GM19240 (cell line): ENCODE measurements at regions not wholly inside any gene's neighbourhood (a gene's known extent, or its start where the extent isn't known, plus 50 kb on each side); places are given as distances from the start of the nearest gene placed in this dataset.

Source experiments
- DNase-seq: peaks from one replicate; pipeline ENCODE4 v3.0.0; 2011; ENCODE audit warnings: low spot score; ENCODE audit not compliant: insufficient read length

DNA sequence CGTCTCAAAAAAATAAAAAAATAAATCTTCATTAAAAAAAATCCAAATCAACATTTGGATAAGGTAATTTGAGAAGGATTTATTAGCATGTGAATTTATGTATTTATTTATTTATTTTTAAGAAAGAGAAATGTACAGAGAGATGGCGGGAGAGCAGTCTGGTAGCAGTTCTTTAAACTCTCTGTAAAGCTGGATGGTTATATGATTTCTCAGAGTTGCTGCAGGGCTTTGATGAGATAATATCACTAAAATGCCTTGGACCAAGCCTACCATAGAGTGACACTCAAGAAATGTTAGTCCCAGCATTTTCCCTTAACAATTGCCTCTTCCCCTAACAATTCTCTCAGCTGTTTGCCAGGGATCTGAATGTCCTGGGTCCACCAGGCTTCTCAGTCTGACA is 103.4 kb upstream of the LNX1 start:
- DNase-seq, result no peak

DNA sequence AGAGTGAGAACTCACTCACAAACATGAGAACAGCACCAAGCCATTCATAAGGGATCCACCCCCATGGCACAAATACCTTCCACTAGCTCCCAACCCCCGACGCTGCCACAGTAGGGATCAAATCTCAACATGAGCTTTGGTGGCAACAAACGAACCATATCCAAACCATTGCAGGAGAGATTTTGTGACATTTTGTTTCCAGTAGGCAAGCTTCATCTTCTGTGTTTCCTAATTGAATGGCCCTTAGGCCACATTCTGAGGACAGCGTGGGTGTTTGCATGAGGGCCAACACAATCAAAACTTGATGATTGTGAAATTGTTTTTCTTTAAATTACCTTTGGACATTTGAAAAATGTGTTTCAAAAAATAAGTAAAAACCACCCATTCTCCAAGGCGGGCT is 102.6 kb upstream of the LNX1 start:
- no peak for DNase-seq

GRCh38 chr4:53693408-53693807 is 102.1 kb upstream of the LNX1 start:
- DNase-seq, result no peak

DNA sequence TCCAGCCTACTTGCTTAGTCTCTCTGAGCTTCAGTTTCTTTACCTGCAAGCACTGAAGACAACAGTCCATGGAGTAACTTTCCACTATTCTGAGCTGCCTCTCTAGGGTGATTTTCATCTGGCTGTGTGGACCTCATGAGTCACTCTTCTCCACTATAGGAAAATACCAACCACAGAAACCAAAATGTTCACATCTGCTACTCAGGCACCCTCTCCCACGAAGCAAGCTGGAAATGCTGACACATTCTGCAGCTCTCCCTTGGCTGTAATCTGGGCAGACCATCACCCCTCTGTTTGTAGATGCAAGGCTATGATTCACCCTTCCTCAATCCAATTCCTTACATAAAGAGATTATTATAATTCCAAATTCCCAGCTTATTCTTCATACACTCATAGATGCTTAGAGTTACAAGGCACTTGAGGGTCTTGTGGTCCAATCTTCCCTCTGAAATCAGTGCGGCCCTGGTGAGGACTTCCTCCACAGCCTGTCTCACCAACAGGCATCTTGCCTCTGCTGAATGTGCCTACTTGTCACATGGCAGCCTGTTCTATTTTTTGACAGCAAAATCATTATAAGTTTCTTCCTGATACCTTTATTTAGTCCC is 97.0 kb upstream of the LNX1 start:
- DNase-seq, result no peak

GRCh38 chr4:53686521-53686920 is 95.2 kb upstream of the LNX1 start:
- DNase-seq, result no peak

DNA sequence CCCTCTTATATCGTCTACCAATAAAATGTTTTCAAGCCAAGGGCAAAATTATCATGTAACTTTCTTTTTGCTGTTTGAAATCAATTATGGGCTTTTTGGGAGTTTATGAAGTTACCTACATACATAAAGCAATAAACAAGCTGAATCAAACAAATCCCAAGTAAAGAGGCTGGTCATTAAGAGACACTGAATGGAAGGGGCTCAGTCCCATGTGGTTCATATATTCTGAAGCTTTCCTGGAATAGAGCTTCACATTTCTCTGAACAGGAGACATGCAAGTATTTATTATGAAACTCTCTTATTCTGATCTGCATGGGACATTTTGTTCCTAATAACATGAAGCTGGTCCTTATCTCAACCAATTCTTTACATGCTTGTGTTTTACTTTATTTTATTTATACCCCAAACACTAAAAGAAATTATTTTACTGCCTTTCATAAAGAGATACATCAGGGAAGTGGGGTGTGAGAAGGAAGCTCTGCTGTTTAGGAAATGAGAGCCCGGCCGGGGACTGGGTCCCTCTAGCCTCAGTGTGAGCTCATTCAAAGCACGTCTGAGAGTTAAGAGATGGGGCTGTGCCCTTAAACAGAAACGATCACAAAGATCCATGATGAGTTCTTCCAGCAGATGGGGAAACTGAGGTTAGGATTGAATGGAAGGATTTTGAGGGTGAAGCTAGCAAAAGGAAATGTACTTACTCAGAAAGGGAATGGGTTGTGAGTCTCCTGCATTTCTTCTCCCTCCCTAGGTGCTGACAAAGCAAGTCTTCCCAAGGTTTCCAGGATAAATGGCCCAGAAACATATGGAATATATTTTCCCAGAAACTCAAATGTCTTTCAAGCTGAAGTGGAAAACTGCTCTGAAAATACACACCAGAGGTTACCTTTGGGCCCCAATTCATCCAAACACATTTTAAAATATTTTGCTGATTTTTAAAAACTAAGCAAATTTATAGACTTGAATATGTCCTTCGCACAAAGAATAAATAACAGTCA is 93.1 kb upstream of the LNX1 start:
- DNase-seq, result no peak

DNA sequence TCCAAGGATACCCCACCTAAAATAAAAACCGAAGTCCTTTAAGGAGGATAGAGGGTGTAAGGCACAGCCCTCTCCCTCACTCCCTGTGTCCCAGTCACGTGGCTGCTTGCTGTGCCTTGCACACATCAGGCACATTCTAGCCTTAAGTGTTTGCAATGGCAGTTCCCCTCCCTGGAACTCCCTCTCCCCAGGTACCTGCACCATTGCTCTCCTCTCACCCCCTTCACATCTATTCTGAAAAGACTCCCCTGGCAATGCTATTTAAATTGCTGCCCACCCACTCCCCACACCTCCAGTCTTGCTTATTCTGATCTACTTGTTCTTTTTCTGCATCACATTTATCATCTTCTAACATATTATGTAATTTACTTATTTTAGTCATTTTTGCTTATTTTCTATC is 91.6 kb upstream of the LNX1 start:
- DNase-seq, result no peak

- DNase-seq, result no peak
Observed at GRCh38 chr4:53682196-53682595, 90.9 kb upstream of the LNX1 start.

- no peak for DNase-seq
Observed at GRCh38 chr4:53680598-53680997, 89.3 kb upstream of the LNX1 start.

DNA sequence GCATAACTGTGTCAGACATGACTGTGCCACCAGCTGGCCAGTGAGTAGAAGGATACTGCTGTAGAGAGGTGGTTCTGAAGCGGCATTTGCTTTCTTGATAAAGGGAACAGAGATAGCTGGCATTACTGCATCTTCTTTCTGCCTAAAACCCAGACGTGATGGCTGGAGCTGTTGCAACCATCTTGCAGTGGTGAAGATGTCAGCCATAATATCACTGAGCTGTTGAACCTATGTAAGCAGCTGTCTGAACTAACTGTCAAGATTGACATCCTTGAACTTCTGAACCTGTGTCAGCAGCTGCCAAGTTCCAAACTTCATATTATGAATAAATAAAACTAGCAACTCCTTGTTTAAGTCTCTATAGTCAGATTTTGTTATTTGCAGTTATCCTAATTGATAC is 88.9 kb upstream of the LNX1 start:
- DNase-seq, result no peak

- DNase-seq, result no peak
Observed at GRCh38 chr4:53676402-53676871, 85.2 kb upstream of the LNX1 start.

DNA sequence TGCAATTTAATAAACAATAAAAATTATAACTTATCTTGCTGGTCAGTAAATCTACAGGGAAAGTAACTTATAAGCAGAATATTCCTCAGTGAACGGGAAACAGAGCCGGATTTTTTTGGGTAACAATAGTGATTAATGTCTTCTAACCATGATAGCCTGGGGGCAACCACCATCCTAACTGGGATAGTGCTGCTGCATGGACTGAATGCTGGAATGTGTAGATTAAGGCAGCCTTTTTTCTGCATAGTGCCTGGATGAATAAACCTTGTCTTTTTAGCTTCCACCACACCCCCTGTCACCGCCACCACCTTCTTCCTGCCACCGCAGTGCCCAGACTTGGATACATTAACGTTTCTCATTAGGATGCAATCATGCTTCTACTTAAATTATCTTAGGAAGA is 83.6 kb upstream of the LNX1 start:
- DNase-seq, result no peak

DNA sequence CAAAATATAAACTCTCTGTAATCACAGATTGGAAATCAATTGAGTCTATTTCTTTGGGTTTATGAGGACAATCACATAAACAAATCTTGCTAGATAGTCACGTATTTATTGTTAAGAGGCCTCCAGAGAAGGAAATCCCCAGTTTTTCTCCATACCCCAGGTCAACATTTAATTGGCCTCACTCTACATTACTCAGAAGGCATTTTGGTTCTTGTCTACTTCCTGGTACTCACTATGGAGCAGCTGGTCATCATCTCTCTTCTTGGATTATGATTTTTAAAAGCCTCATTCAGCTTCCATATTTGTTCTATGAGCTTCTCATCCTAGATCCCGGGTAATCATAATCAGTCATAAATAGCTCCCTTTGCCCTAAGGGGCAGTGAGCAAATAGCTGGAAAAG is 81.6 kb upstream of the LNX1 start:
- no peak for DNase-seq

DNA sequence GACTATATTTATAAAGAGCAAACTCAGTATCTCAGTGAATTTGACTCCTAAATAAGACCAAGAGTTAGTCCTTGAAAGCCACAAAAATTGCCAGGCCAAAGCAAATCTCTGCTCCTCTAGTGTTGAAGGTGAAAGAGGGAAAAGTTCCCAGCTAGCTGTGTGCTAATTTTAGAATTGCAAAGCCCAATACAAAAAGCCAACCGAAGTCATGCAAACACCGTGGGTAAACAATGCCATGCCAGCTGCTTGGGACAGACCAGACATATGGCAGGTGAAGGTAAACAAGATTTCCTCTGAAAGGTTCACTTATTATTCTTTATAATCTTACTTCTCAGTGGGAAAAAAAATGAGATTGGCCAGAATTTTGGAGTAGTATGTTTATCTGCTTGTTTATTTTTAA is 80.5 kb upstream of the LNX1 start:
- no peak for DNase-seq

DNA sequence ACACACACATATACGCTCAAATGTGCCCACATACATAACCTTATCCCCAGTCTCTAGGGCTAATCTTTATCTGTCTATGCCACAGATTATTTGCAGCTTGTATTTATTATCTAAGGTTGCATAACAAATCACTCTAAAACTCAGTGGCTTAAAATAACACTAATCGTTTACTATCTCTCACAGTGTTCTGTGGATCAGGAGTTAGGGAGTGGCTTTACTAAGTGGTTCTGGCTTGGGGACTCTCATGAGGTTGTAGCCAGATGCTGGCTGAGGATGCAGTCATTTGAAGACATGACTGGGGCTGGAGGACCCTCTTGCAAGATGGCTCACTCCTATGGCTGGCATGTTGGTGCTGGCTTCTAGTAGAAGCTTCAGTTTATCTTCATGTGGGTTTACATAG is 68.5 kb upstream of the LNX1 start:
- DNase-seq, result no peak

GRCh38 chr4:53659112-53659511 is 67.8 kb upstream of the LNX1 start:
- no peak for DNase-seq

DNA sequence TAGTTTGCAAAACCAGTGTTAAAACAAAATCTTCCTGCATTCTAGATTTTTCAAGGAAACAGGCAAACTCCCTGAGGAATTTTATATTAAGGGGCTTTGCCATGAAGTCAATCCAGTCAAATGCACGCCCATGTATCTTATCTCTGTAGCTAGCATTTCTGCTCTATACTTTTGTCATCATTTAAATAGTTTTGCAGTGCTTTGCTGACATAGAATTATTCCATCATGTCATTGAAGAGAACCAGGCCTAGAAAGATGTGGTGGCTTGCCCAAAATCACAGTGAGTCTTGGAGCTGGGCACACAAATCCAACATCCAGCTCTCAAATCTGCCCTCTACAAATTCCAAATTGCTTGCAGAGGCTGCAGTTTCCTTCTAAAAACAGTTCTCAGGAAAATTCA is 66.7 kb upstream of the LNX1 start:
- DNase-seq, result no peak

GRCh38 chr4:53656421-53656981 is 65.2 kb upstream of the LNX1 start:
- DNase-seq, result no peak

- no peak for DNase-seq
Observed at GRCh38 chr4:53654300-53654758, 63.0 kb upstream of the LNX1 start.

- DNase-seq, result no peak
Observed at GRCh38 chr4:53653484-53654053, 62.3 kb upstream of the LNX1 start.

DNA sequence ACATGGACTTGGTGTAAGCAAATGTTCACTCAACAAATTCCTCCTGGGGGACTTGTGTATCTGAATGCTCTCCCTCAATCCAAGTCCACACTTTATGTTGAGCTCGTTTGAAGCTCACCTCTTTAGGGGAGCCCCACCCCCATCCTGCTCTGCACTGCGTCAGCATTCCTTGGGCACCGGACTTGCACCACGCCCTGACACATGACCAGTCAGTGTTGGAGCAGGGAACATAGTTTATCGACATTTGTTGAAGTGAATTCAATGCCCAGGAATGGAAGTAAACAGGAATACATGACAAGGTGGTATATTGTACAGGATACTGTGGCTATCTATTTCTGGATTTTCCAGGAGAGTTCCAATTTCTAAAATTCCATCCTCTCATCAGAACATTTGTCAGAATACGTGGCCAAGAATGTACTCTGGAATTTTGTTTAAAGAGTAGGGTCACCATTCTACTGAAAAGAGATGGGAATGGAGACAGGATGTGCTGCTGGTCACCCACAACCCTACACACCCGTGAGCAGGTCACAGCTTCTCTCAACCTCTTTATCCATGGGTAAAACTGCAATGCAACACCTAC is 60.0 kb upstream of the LNX1 start:
- DNase-seq, result no peak

GRCh38 chr4:53649357-53649756 is 58.1 kb upstream of the LNX1 start:
- DNase-seq, result no peak
